NB4 (cell line): ENCODE measurements at regions not wholly inside any gene's neighbourhood (a gene's known extent, or its start where the extent isn't known, plus 50 kb on each side); places are given as distances from the start of the nearest gene placed in this dataset.

ENCODE experiments used
- POLR2A ChIP-seq: IDR thresholded peaks from 2 replicates; pipeline ENCODE4 v1.6.1; 2011; ENCODE audit warnings: mild to moderate bottlenecking; ENCODE audit not compliant: insufficient read length; ENCODE audit errors: extremely low read depth
- TF ChIP-seq, protein P1 (sequence below): IDR thresholded peaks from one replicate; pipeline ENCODE4 v1.5.1; 2012; ENCODE audit warnings: low read depth, low read length

DNA sequence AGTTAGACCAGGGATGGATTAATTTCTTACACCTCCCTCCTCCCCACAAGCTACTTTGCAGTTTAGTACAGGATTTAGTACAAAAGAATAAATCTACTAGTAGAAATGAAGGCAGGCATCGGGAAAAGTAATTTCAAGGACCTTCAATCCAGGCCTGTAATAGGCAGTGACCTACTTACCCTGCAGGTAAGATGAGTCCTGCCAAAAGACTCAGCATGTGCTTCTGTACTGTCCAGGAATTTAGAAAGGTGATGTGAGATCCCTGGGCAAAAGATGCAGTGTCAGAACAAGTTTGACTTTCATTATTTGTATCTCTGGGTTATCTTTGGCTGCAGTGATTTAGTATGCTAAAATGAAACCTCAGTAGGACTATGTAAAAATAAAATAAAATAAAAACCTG lies 403.0 kb downstream of the NOVA1 start:
- TF ChIP-seq, protein P1, sequence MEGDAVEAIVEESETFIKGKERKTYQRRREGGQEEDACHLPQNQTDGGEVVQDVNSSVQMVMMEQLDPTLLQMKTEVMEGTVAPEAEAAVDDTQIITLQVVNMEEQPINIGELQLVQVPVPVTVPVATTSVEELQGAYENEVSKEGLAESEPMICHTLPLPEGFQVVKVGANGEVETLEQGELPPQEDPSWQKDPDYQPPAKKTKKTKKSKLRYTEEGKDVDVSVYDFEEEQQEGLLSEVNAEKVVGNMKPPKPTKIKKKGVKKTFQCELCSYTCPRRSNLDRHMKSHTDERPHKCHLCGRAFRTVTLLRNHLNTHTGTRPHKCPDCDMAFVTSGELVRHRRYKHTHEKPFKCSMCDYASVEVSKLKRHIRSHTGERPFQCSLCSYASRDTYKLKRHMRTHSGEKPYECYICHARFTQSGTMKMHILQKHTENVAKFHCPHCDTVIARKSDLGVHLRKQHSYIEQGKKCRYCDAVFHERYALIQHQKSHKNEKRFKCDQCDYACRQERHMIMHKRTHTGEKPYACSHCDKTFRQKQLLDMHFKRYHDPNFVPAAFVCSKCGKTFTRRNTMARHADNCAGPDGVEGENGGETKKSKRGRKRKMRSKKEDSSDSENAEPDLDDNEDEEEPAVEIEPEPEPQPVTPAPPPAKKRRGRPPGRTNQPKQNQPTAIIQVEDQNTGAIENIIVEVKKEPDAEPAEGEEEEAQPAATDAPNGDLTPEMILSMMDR = no peak
- no peak for TF ChIP-seq POLR2A
